ENCODE measurements at regions not wholly inside any gene's neighbourhood (a gene's known extent, or its start where the extent isn't known, plus 50 kb on each side); places are given as distances from the start of the nearest gene placed in this dataset.

DNA sequence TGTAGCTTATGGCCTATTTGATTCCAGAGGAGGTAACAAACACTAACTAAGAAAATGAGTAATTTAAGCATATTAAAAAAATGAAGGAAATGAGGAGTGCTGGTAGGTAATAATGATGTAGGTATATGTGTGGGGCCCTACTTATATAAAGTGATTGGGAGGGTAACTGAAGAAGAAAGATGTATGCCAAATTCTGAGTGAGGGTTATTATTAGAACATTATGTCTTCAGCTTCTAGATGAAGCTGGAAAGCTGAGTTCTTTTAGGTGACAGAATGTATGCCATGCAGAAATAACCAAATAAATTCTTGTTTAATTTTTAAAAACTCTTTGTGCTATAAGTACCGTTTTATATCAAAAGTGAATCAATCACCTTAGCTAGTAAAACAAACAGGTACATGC is 479.6 kb upstream of the TENM4 start:
- CTCF ChIA-PET: no interaction called here
- no peak for TF ChIP-seq EZH2 (IDR thresholded peaks at IDR 0.05; ENCODE audit: low read length, unreplicated experiment)
- no peak for TF ChIP-seq EZH2phosphoT487 (IDR thresholded peaks at IDR 0.05; ENCODE audit: borderline replicate concordance, low read length)
- TF ChIP-seq, protein P1, sequence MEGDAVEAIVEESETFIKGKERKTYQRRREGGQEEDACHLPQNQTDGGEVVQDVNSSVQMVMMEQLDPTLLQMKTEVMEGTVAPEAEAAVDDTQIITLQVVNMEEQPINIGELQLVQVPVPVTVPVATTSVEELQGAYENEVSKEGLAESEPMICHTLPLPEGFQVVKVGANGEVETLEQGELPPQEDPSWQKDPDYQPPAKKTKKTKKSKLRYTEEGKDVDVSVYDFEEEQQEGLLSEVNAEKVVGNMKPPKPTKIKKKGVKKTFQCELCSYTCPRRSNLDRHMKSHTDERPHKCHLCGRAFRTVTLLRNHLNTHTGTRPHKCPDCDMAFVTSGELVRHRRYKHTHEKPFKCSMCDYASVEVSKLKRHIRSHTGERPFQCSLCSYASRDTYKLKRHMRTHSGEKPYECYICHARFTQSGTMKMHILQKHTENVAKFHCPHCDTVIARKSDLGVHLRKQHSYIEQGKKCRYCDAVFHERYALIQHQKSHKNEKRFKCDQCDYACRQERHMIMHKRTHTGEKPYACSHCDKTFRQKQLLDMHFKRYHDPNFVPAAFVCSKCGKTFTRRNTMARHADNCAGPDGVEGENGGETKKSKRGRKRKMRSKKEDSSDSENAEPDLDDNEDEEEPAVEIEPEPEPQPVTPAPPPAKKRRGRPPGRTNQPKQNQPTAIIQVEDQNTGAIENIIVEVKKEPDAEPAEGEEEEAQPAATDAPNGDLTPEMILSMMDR (conservative IDR thresholded peaks at IDR 0.05; ENCODE audit: low read depth, low read length): no peak
- Histone ChIP-seq H3K4me1 (ENCODE audit: insufficient read depth, low read length) (no peaks in the 10 kb centered on the region), H3K4me2 (ENCODE audit: low read length) (no peak overlapping the region), H3F3A (ENCODE audit: low read length, unreplicated experiment) (no peaks in the 10 kb centered on the region), H3K9ac (ENCODE audit: low read length) (no peak overlapping the region), H3K9me3 (ENCODE audit: low read length) (peaks cover 14% of the 10 kb centered on the region; the same call in 1 of the 2 replicates), H4K20me1 (ENCODE audit: low read length) (no peaks in the 10 kb centered on the region), H3K79me2 (ENCODE audit: low read length) (no peaks in the 10 kb centered on the region), H3K27me3 (ENCODE audit: low read length) (no peaks in the 10 kb centered on the region), H2AFZ (ENCODE audit: low read length) (no peak overlapping the region), H3K36me3 (ENCODE audit: low read depth, low read length) (no peaks in the 10 kb centered on the region), H3K4me3 (ENCODE audit: low read length) (no peak overlapping the region), H3K9me2 (replicated peaks; ENCODE audit: low read length) (no peaks in the 10 kb centered on the region), H3K27ac (ENCODE audit: low read length) (no peak overlapping the region)
- intact Hi-C loops (cut with micrococcal nuclease): no loop called here
- POLR2A ChIA-PET (ENCODE audit: unreplicated experiment): no interaction called here
- ATAC-seq (no peak), DNase-seq (no peak)
- no TSS peak for BruUV-seq (replicated peaks)

DNA sequence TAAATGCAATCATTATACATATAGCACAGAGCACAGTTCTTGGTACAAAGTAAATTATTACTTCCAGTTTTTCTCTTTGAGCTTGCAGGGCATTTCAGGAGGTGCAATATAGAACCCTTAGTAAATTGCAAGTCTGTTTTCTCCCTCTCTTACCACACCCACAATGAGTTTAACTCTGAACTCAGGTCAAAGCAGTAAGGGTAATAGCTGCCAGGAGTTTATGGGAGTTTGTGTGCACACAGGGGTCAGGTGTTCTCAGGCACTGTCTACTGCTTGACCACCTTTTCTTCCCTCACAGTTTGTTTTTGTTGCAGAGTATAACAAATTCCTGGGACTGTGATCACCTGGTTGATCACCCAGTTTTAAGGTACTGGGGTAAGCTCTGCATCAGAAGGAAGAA is 478.5 kb upstream of the TENM4 start:
- BruUV-seq (replicated peaks): no TSS peak
- Histone ChIP-seq H3K27me3 (ENCODE audit: low read length) (no peaks in the 10 kb centered on the region), H3K9me2 (replicated peaks; ENCODE audit: low read length) (no peaks in the 10 kb centered on the region), H4K20me1 (ENCODE audit: low read length) (no peaks in the 10 kb centered on the region), H3F3A (ENCODE audit: low read length, unreplicated experiment) (no peaks in the 10 kb centered on the region), H3K79me2 (ENCODE audit: low read length) (no peaks in the 10 kb centered on the region), H3K4me3 (ENCODE audit: low read length) (no peak overlapping the region), H3K4me2 (ENCODE audit: low read length) (no peak overlapping the region), H3K9me3 (ENCODE audit: low read length) (peaks cover 14% of the 10 kb centered on the region; the same call in 1 of the 2 replicates), H3K4me1 (ENCODE audit: insufficient read depth, low read length) (no peaks in the 10 kb centered on the region), H2AFZ (ENCODE audit: low read length) (no peak overlapping the region), H3K36me3 (ENCODE audit: low read depth, low read length) (no peaks in the 10 kb centered on the region), H3K27ac (ENCODE audit: low read length) (no peak overlapping the region), H3K9ac (ENCODE audit: low read length) (no peak overlapping the region)
- CTCF ChIA-PET: no interaction called here
- DNase-seq (no peak), ATAC-seq (no peak)
- no peak for TF ChIP-seq EZH2 (IDR thresholded peaks at IDR 0.05; ENCODE audit: low read length, unreplicated experiment)
- TF ChIP-seq EZH2phosphoT487 (IDR thresholded peaks at IDR 0.05; ENCODE audit: borderline replicate concordance, low read length): no peak
- TF ChIP-seq, protein P1 (conservative IDR thresholded peaks at IDR 0.05; ENCODE audit: low read depth, low read length): no peak
- POLR2A ChIA-PET (ENCODE audit: unreplicated experiment): no interaction called here
- intact Hi-C loops (cut with micrococcal nuclease): no loop called here

GRCh38 chr11:79918846-79919245 is 478.0 kb upstream of the TENM4 start:
- no peak overlapping the region for H2AFZ ChIP-seq (ENCODE audit: low read length)
- intact Hi-C loops (cut with micrococcal nuclease): no loop called here
- no peaks in the 10 kb centered on the region for H3K79me2 ChIP-seq (ENCODE audit: low read length)
- no peaks in the 10 kb centered on the region for H3F3A ChIP-seq (ENCODE audit: low read length, unreplicated experiment)
- ATAC-seq (no peak), DNase-seq (no peak)
- ChIA-PET POLR2A (ENCODE audit: unreplicated experiment) (no interaction called here), CTCF (no interaction called here)
- H3K9me3 ChIP-seq (ENCODE audit: low read length): peaks cover 14% of the 10 kb centered on the region; the same call in 1 of the 2 replicates
- H3K9me2 ChIP-seq (replicated peaks; ENCODE audit: low read length): no peaks in the 10 kb centered on the region
- H3K27ac ChIP-seq (ENCODE audit: low read length): no peak overlapping the region
- no peaks in the 10 kb centered on the region for H3K4me1 ChIP-seq (ENCODE audit: insufficient read depth, low read length)
- H3K27me3 ChIP-seq (ENCODE audit: low read length): no peaks in the 10 kb centered on the region
- no peak overlapping the region for H3K4me3 ChIP-seq (ENCODE audit: low read length)
- no TSS peak for BruUV-seq (replicated peaks)
- no peak overlapping the region for H3K4me2 ChIP-seq (ENCODE audit: low read length)
- H3K9ac ChIP-seq (ENCODE audit: low read length): no peak overlapping the region
- H4K20me1 ChIP-seq (ENCODE audit: low read length): no peaks in the 10 kb centered on the region
- no peaks in the 10 kb centered on the region for H3K36me3 ChIP-seq (ENCODE audit: low read depth, low read length)
- TF ChIP-seq, protein P1 (conservative IDR thresholded peaks at IDR 0.05; ENCODE audit: low read depth, low read length): no peak
- TF ChIP-seq EZH2phosphoT487 (IDR thresholded peaks at IDR 0.05; ENCODE audit: borderline replicate concordance, low read length) (no peak), EZH2 (IDR thresholded peaks at IDR 0.05; ENCODE audit: low read length, unreplicated experiment) (no peak)

Data from PC-3 (cell line).